ENCODE measurements at regions not wholly inside any gene's neighbourhood (a gene's known extent, or its start where the extent isn't known, plus 50 kb on each side); places are given as distances from the start of the nearest gene placed in this dataset.

DNA sequence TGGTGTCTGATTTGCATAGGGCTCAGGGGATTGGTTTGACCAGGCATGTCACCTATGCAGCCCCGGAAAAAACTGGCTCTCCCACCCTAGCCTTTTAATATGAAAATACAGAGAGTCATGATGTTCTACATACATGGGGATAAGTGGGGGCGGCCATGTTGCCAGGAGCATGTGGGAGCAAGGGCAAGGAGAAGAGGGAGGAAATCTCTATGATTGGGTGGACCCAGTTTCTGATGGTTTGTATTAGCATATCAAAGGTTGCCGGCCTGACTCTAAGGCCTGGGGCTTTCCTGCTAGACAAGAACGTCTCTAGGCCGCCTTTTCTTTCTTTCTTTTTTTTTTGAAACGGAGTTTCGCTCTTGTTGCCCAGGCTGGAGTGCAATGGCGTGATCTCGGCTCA lies 123.4 kb upstream of the CPSF6 start:
- Histone ChIP-seq H3K9me3 (ENCODE audit: insufficient read depth in 2 of 2, low read depth in 1 of 2, low read length in 1 of 2) (no peaks in the 10 kb centered on the region), H3K79me1 (ENCODE audit: low read depth, low read length) (no peaks in the 10 kb centered on the region), H2AK5ac (ENCODE audit: low read depth, low read length) (no peak overlapping the region), H3K23ac (ENCODE audit: insufficient read length) (no peak overlapping the region), H3K4me3 (ENCODE audit: extremely low read depth in 1 of 4, insufficient read depth in 2 of 4, low read depth in 3 of 4, low read length in 4 of 4) (no peak overlapping the region), H2BK5ac (ENCODE audit: low read depth, low read length) (no peak overlapping the region), H3K23me2 (ENCODE audit: low read depth, low read length) (no peaks in the 10 kb centered on the region), H3K36me3 (ENCODE audit: control insufficient read depth in 2 of 4, insufficient read depth in 4 of 4, low read length in 3 of 4) (no peaks in the 10 kb centered on the region), H4K20me1 (replicated peaks in 1 of 2; ENCODE audit: control insufficient read depth in 1 of 2, insufficient read depth in 2 of 2, low read length in 2 of 2) (no peaks in the 10 kb centered on the region), H3K18ac (ENCODE audit: extremely low read depth, low read length) (no peak overlapping the region), H4K91ac (replicated peaks; ENCODE audit: insufficient read length, low read length) (no peak overlapping the region), H2BK12ac (ENCODE audit: low read depth, low read length) (no peak overlapping the region), H3K9ac (replicated peaks in 1 of 4; ENCODE audit: extremely low read depth in 1 of 4, low read depth in 3 of 4, low read length in 3 of 4) (no peak overlapping the region), H3K79me2 (ENCODE audit: control insufficient read depth in 1 of 2, insufficient read depth in 2 of 2, low read length in 2 of 2) (no peaks in the 10 kb centered on the region), H3K56ac (replicated peaks; ENCODE audit: insufficient read length, low read depth, low read length) (no peak overlapping the region), H3K4ac (replicated peaks; ENCODE audit: insufficient read length, low read depth, low read length) (no peak overlapping the region), H4K5ac (ENCODE audit: insufficient read length, low read depth, low read length) (no peak overlapping the region), H3K4me2 (ENCODE audit: insufficient read depth in 1 of 2, low read depth in 2 of 2, low read length in 2 of 2) (no peak overlapping the region), H4K8ac (ENCODE audit: extremely low read depth, insufficient read depth, low read length) (no peak overlapping the region), H2BK20ac (ENCODE audit: low read length) (no peak overlapping the region), H3K27me3 (replicated peaks in 1 of 4; ENCODE audit: control insufficient read depth in 3 of 4, extremely low read depth in 1 of 4, insufficient read depth in 3 of 4, low read length in 3 of 4) (no peaks in the 10 kb centered on the region), H3K27ac (ENCODE audit: low read depth, low read length) (no peak overlapping the region), H2BK15ac (ENCODE audit: low read length) (no peak overlapping the region), H2AFZ (ENCODE audit: low read length) (peak overlapping the region; percentile 88), H2BK120ac (replicated peaks; ENCODE audit: low read depth, low read length) (no peak overlapping the region), H3K4me1 (replicated peaks in 1 of 4; ENCODE audit: control insufficient read depth in 3 of 4, insufficient read depth in 4 of 4, low read length in 3 of 4) (no peaks in the 10 kb centered on the region), H3K14ac (ENCODE audit: insufficient read length) (no peak overlapping the region)
- 82% methylated on average over 7 of the region's 9 CpGs; no CpG with 5 or more reads in 1 of the 2 experiments for WGBS, 2 experiments (ENCODE audit: extremely low coverage in 1 of 2, insufficient coverage in 1 of 2, insufficient read length in 1 of 2, insufficient replicate concordance in 2 of 2, low coverage in 1 of 2, low lambda C conversion rate in 2 of 2, missing lambda C conversion rate in 1 of 2)
- FAIRE-seq (no peak), DNase-seq (ENCODE audit: low read depth in 1 of 2, low spot score in 2 of 2) (no peak)
- CTCF ChIA-PET (ENCODE audit: partially characterized antibody): interaction anchor here (0.6 kb wide), 1 partner anchor 235 kb away, joined by 7 read pairs; no protein-coding TSS in a partner anchor
- POLR2A ChIA-PET (ENCODE audit: partially characterized antibody): no interaction called here
- TF ChIP-seq HDAC6 (IDR thresholded peaks at IDR 0.05; ENCODE audit: low read depth, low read length) (no peak), EZH2 (IDR thresholded peaks at IDR 0.05; ENCODE audit: low read depth, low read length, severe bottlenecking) (no peak), POLR2A (IDR thresholded peaks at IDR 0.05; ENCODE audit: control extremely low read depth in 1 of 2, low read depth in 2 of 2, low read length in 2 of 2) (no peak), SRF (IDR thresholded peaks at IDR 0.05; ENCODE audit: low read depth, low read length) (no peak), TBP (IDR thresholded peaks at IDR 0.05; ENCODE audit: low read depth, low read length) (no peak), YY1 (IDR thresholded peaks at IDR 0.05; ENCODE audit: low read depth, low read length) (peak; percentile 78)
